GM19328 (cell line): ENCODE measurements at regions not wholly inside any gene's neighbourhood (a gene's known extent, or its start where the extent isn't known, plus 50 kb on each side); places are given as distances from the start of the nearest gene placed in this dataset.
A peak's percentile ranks its signal among the peaks of the same experiment; 100 is the strongest.

Source experiments
- ATAC-seq: cut with Tn5 transposase; IDR thresholded peaks from one replicate; pipeline ENCODE4 v1.9.1; 2021; ENCODE audit warnings: mild to moderate bottlenecking, moderate library complexity; ENCODE audit not compliant: unreplicated experiment

DNA sequence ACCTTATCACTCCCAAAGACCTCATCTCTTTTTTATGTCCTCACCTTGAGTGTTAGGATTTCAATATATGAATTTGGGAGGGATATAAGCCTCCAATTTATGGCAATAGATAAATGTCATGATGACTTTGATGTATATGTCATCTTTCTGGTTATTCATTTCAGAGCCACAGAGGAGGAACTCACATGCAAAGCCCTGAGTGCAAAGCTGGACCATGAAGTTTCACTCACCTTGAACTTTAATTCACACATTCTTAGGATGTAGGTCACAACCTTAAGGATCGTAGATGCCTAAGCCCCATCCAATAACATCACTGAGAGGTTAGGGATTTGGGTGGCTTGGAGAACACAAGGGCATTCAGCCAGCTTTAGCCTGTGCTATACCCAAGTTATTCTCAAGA is 81.9 kb upstream of the ZPBP start:
- no peak for ATAC-seq

DNA sequence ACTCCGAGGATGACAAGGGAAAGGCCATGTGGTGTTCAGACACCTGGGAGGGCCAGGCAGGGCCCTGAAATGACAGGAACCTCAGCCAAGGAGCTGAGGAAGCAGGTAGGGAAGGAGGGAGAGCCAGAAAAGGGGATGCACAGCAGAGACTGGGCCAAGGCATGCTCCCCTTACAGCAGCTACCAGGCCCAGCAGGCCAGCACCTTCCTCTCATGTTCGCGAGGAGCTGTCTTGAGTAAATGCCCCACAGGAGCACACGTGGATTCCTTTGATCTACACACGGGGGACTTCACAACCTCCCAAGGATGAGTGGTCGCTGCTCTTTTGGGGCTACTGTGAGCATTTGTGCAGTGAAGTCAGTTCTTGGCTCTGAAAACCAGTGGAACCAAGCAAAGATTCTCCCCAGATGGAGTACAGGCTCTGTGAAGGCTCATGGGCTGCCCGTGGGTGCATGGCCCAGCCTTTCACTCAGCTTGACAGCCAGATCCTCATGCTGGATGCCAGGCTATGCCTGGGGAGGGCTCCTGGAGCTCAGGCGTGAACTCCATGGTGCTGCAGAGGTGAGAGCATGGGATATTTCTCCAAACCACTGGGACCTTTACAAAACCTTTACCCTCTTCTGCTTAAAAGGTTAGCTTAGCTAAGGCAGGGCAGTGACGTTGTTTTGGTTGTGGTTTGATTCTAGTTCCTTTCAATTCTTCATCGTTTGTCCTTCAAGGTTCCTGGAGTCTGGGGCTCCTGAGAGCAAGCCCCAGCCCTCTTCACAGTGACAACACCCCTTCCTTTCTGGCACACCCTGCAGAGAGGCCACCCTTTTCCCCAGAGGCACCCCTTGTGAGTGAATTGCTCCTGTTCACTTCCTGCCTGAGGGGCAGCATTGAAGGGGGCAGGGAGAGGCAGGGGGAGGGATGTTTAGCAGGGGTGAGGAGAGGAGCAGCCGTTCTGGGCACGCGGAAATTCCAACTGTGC is 74.2 kb upstream of the ZPBP start:
- peak; percentile 46 for ATAC-seq

GRCh38 chr7:50164559-50165170 is 71.6 kb upstream of the ZPBP start:
- no peak for ATAC-seq

DNA sequence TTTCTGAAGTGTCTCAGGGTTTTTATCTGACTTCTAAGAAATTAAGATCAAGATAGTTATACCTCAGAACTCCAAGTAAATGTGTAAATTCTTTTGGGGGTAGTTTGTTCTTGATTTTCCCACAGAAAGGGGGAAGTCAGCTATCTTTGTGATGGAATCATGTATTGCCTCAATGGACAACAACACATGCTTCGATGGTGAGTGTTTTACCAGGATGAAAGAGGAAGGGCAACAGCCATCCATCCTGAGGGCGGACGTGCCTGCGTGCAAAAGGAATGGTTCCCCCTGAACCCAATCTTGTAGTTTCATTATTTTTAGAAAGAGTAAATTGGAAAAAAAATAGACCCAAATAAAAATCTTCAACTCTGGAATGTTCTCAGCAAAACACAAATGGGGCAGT is 67.2 kb upstream of the ZPBP start:
- no peak for ATAC-seq

- no peak for ATAC-seq
These were observed 66.1 kb upstream of the ZPBP start for GRCh38 chr7:50159154-50159553.

DNA sequence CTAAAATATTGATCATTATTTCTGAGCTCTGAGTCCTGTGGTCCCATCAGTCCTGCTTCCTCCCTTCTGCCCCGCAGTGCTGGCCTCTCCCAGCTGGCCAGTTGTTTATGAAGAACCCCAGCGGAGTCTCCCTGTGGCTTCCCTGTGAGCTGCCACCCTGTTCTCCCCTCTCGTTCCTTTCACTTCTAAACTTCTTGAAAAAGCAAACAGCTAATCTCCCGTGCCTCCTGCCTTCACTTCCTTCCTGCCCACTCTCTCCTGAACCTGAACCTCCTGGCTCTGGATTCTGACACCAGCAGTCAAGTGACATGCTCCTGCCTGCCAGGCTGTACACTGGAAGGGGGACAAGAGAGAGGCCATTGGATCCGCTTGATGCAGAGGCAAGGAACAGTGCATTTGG is 63.7 kb upstream of the ZPBP start:
- ATAC-seq = no peak

DNA sequence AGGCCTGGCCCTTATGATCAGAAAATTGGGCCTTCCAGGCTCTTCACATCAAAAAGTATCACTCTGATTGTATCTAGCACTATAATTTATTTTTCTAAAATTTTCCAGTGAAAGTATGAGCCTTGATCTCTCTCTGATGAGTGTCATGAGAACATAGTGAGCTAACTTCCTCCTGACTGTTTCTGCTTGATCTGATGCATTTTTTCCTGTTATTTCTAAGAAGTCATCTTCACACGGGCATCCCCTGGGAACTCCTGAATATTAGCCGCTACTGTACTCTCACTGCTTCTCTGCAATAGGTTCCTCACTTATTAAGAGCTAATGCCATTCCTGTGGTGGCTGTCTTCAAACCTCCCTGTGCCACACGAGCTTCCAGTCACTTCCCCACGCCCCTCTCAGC is 63.1 kb upstream of the ZPBP start:
- no peak for ATAC-seq

- ATAC-seq = no peak
These were observed 62.7 kb upstream of the ZPBP start for GRCh38 chr7:50155755-50156154.

GRCh38 chr7:50153995-50154394 is 60.9 kb upstream of the ZPBP start:
- no peak for ATAC-seq

- no peak for ATAC-seq
These were observed 60.1 kb upstream of the ZPBP start for GRCh38 chr7:50153148-50153547.

GRCh38 chr7:50152486-50152885 is 59.4 kb upstream of the ZPBP start:
- ATAC-seq = no peak

- ATAC-seq = no peak
These were observed 58.6 kb upstream of the ZPBP start for GRCh38 chr7:50151661-50152060.

GRCh38 chr7:50151001-50151400 is 58.0 kb upstream of the ZPBP start:
- no peak for ATAC-seq

DNA sequence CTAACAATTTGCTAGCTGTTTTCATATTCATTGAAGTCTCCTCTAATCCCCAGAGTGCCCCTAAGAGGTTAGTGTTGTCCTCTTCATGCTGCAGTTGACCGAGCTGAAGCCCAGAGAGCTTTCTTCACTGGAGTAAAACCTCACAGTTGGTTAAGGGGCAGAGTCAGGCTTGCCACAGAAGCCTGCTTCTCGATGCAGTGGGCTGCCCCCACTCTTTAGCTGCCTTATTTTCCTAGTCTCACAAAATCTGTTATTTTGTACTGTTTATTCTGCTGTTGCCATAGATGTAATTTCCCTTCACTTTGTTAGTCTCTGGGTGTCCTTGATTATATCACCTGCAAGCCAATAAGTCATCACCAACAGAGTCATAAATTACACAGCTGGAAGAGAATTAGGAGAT is 56.3 kb upstream of the ZPBP start:
- no peak for ATAC-seq

GRCh38 chr7:50147951-50148808 is 55.1 kb upstream of the ZPBP start:
- no peak for ATAC-seq

DNA sequence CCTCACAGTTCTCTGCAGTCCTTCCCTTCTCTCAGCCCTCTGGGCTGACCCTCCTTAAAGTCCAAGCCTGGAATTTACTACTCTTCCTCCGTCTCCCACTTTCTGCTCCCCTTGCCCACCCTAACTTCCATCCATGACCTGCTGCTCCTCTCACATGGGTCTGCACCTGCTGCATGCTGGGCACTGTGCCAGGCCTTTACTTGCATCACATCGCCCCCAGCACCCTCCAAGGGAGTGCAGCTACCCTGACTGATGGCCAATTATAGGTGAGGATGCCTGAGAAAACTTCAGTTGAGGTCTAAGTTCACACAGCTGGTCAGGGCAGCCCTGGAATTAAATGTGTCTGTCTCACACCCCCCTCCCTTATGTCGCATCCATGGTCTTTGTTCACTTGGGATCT is 53.6 kb upstream of the ZPBP start:
- no peak for ATAC-seq

- no peak for ATAC-seq
These were observed 52.8 kb upstream of the ZPBP start for GRCh38 chr7:50145801-50146338.

DNA sequence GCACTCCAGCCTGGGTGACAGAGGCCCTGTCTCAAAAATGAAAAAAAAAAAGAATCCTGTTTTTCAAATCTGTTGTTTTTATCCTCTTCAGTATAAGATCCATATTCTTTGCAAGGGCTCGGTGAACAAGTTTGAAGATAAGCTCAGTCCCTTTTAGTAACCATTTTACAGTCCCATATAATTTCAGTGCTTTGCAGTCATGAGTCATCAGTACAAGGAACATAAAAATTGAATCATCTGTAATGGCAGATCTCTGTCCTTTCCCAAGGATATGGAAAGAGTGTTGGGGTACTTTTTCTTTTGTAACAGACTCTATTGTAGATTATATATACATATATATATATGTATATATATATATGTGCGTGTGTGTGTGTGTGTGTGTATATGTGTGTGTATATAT is 52.2 kb upstream of the ZPBP start:
- no peak for ATAC-seq
